NCI-H345 treated with DMSO at 0.1 percent for 48 hours (cell line): ENCODE measurements at regions not wholly inside any gene's neighbourhood (a gene's known extent, or its start where the extent isn't known, plus 50 kb on each side); places are given as distances from the start of the nearest gene placed in this dataset.

Experiments
- DNase-seq: peaks from one replicate; lab custom pipeline; 2025; ENCODE audit not compliant: unreplicated experiment; lab: John Stamatoyannopoulos, UW

DNA sequence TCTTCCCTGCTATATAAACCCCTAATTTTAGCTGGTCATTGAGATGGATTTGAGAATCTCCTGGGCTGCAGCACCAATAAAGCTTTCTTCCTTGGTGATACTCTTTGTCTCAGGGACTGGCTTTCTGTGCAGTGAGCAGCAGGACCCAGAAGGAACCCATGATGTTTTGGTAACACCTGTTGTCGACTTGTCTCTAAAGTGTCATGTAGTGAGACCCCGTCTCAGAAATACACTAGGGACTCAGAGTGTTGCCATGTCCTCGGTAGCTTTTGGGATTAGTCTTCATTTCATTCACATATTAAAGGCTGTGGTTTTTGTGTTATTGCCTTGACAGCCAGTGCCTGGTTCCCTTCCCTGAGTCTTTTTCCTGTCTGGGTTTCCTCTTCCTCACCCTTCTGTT is 1078.7 kb downstream of the TBC1D22A start:
- no peak for DNase-seq

DNA sequence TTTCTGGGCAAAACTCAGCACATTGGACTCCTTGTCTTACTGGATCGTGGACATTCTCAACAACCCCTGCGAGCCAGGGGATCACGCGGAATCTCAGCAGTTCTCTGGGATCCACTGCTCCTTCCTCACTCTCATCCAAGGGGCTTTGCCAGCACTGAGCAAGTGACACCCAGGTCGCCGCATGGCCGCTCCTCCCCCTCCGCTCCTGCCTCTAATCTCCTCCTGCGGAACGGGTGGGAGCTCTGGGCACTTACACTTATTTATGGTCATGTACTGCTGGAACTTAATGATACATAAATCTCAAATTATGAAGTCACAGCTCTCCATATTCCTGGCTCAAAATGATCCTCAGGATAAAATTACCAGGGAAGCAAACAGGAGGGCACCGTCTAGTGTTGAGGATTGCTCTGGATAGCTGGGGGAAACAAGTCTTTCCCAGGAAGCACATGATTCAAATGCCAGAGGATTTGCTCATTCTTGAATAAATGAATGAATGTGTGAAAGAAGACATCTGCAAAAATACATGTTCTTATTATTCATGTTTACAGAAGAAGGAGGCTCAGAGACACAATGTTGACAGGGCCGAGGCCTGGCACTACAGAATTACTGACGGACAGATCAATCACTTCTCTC is 1077.3 kb downstream of the TBC1D22A start:
- no peak for DNase-seq

GRCh38 chr22:47837703-47838102 is 1075.3 kb downstream of the TBC1D22A start:
- DNase-seq = no peak

DNA sequence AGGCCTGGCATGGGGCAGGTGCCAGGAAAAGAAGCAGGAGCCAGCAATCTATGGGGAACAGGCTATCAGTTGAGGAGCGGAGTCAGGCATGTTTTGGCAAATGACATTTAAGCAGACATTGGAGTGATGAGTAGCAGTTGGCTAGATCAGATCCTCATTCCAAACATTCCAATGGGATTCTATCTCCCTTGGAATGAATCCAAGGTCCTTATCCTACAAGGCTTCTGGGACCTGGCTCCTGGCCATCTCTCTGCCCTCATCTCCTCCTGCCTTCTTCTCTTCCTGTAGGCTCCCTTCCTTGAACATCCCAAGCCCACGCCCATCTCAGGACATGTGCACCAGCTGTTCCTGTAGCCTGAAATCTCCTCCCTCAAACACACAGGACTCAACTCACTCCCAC is 1074.5 kb downstream of the TBC1D22A start:
- no peak for DNase-seq

DNA sequence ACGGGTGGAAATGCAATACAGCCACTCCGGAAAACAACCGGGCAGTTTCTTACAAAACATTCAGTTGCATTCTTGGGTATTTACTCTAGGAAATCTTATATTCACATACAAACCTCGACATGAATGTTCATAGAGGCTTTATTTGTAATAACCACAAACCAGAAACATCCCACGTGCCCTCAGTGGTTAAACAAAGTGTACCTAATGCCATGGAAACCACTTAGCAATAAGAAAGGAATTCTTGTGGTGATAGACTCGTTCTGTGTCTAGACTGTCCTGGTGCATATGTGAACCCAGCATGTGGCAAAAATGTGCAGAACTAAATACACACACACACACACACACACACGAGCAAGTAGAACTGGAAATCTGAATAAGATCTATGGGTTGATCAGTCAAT is 1073.3 kb downstream of the TBC1D22A start:
- DNase-seq = no peak

- DNase-seq = no peak
Observed at GRCh38 chr22:47826016-47826415, 1063.6 kb downstream of the TBC1D22A start.

GRCh38 chr22:47822422-47822821 is 1060.0 kb downstream of the TBC1D22A start:
- no peak for DNase-seq

DNA sequence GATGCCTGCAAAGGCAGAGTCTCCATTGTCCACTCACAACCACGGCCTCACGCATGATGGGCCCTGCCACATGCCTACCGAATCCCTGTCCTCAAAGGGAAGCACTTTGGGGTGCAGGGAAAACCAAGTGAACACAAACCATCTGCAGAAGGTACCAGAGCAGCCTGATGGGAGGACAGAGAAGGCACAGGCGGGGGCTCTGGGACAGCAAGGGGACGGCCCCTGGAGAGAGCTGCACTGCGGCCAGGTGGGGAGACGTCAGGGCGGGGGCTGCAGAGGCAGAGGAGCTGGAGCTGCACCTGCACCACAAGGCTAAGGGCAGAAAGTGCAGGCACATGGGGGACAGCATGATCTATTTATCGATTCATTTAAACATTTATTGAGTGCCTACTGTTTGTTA is 1056.0 kb downstream of the TBC1D22A start:
- no peak for DNase-seq

GRCh38 chr22:47817380-47817779 is 1054.9 kb downstream of the TBC1D22A start:
- DNase-seq = no peak

- DNase-seq = no peak
Observed at GRCh38 chr22:47816863-47817210, 1054.4 kb downstream of the TBC1D22A start.

DNA sequence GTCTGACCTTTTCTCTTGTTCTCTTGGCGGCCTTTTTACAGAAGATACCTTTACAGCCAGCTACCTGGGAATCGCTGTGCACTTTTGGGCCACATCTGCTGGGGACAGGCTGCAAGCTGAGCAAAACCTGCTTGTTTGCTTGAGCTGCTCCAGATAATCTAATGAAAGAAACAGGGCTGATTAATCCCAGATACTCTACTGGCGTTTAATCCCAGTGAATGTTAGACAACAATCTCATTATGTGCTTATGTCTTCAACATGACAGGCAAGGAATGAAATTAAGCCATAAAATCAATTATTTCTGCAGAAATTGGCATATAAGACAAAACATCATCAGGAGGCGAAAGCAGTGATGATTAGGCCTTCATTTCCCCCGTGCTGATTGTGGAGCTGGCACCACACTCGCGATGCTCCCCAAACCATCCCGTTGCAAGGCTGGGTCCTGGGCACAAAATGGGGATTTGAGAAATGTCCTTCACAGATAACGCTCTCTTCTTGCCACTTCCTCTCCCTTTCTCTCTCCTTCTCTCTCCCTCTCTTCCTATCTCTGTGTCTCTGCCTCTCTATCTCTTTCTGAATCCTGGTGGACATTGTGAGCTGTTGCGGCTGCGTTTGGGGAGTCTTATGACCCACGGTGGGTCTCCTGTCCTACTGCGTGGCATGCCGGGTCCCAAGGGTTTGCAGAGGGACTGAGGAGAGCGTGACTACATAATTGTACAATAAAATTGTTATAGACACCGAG is 1053.8 kb downstream of the TBC1D22A start:
- DNase-seq = no peak

DNA sequence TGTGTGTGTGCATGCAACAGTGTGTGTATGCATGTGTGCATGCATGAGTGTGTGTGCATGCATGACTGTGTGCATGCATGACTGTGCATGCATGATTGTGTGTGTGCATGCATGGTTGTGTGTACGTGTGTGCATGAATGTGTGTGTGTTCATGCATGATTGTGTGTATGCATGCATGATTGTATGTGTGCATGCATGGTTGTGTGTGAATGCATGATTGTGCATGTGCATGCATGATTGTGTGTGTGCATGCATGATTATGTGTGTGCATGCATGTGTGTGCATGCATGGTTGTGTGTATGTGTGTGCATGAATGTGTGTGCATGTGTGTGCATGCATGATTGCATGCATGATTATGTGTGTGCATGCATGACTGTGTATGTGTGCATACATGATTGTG is 1052.0 kb downstream of the TBC1D22A start:
- DNase-seq = no peak

DNA sequence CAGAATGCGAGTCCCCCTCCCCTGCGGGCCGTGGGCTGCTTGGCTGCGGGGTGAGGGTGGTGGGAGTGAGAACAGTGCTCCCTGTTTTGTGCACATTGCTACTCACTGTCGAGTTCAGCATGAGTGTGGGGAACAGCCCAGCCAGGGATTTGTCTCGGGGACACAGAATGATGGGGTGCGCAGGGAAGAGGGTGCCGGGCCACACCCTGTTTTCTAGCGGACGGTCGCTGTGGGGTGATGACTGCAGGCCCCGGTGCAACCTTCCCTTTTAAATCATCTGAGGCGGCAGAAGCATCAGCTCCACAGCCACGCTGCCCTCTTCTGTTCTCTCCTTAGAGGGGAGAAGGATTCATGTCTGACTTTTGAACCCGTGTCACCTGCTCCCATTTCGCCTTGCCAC is 1051.2 kb downstream of the TBC1D22A start:
- DNase-seq = no peak

DNA sequence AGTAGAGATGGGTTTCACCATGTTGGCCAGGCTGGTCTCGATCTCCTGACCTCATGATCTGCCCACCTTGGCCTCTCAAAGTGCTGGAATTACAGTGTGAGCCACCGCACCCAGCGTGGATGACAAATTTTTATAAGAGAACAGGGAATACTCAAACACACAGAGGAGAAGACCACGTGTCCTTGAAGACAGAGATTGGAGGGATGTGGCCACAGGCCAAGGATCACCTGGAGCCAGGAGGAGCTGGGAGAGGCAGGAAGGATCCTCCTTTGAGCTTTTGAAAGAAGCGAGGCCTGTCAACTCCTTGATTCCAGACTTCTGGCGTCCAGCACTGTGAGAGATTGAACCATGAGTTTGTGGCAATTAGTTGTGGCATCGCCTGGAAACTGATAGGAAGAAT is 1049.5 kb downstream of the TBC1D22A start:
- DNase-seq = no peak

DNA sequence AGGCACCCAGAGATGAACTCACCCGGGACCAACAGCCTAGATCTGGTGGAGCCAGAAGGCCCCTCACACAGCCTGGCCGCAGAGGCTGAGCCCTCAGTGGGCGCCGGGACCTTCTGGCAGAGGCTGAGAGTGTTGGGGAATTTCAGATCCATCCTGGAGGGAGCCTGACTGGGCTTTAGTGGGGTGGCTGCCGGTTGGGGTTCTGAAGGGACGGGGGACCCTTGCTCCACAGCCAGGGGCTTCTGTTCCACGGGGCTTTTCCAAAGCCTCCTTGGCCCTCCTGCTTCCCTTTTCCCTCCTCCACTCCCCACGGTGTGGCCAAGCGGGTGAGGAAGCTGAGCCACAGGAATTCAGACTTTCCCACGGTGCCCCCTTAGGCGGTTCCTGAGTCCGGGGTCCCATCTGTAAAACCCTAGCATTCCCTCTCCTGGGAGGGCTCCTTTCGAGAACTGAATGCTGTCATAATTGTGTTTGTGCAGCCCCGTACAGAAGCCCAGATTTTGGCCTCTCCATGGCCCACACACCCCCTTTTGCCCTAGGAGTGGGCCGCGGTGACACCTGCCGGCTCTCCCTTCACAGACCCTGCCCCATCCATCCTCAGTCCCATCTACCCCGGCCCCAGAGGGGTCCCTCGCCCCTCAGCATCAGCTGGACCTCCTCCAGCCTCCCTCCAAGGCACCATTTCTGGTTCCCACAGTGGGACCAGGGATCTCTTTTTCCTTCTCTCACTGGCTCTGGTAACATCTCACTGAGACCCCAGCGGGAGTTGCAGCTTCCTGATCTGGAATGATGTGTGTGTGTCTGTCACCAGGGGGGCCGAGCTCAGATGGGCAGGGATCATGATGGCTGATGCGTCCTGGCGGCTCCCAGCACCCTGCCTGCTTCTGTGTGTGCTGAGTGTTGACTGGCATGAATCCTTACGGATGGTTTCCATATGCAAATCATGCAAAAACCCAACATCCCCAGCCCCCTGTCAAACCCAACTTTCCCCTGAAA is 1048.4 kb downstream of the TBC1D22A start:
- no peak for DNase-seq

DNA sequence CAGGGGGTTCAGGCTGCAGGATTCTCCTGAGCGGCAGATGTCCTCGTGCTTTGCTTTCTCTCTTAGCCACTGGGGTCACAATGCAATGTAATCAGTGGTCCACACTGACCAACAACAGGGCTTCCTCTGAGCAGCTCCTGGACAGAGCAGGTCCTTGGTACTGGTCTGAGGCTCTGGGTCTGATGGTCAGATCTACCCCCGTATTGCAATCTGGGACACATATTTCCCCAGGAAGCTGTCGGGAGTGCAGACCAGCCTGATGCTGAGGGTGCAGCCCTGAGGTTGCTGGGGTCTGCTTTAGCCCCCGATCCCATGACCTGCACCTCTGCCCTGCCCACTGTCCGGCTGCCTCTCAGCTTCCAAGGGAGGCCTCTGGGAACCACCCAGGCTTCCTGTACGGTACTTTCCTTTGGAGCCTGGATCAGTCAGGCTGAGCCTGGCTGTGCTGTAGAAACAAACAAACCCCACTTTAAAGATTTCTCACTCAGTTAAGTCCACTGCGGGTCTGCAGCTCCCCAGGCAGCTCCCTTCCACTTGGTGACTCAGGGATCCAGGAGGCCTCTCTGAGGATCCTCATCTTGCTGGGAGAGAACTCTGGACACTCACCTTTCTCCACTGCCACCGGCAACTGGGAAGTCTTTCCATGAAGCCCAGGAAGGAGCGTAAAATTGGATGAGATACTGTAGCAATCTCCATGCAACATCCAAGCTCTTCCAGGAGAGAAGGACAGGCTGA is 1046.6 kb downstream of the TBC1D22A start:
- DNase-seq = no peak

DNA sequence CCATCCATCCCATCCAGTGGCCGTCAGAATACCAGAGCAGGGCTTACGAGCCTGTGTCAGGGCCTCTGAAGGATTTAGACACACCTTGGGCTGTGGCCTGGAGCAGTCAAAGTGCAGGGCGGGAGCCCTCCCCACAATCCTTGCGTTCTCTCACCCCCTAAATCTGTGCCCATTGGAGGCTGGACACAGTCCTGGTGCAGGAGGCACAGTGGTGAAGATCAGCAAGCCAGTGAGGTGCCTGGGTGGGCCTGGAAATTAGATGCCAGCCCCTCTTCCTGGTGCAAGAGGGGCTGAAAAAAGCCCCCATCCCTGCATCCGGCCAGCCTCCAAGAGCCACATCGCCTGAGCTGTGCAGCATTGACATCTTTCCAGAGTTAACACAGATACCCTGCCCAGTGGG is 1045.8 kb downstream of the TBC1D22A start:
- DNase-seq = no peak

DNA sequence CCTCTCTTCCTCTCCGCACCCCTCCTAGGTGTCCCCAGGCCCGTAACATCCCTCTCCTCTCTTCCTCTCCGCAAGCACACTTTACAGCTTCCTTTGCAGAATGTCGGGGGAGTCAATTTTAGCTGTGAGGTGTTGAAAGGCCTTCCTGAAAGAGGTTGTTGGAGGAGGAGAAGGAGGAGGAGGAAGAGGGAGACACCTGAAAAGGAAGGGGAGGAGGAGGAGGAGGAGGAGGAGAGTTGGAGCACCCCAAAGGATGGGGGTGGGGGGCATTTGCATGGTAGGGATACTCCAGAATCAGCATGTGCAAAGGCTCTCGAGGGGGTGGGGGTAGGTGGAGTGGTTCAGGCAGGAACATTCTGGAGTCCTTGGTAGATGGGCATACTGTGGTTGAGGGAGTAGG is 1045.1 kb downstream of the TBC1D22A start:
- DNase-seq = no peak

- no peak for DNase-seq
Observed at GRCh38 chr22:47806894-47807293, 1044.4 kb downstream of the TBC1D22A start.

DNA sequence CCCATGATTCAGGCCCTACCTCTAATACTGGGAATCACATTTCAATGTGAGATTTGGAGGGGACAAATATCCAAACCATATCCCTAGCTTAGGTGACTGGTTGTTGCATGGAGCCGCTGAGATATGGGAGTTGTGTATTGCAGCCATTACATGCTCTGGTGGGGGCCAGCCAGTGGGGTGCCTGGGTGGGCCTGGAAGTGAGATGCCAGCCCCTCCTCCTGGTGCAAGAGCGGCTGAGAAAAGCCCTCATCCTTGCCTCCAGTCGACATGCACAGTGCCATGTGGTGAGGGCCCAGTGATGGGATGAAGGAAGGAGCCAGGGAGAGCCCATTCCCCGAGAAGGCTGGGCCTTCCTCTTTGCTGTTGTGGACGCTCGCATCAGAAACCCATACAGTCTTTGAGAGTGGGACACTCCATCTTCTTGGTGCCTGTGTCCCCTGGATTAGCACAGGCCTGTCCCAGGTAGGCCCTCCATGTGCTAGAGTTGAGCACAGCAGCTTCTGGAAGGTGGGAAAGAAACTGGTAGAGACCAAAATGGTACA is 1043.0 kb downstream of the TBC1D22A start:
- no peak for DNase-seq

DNA sequence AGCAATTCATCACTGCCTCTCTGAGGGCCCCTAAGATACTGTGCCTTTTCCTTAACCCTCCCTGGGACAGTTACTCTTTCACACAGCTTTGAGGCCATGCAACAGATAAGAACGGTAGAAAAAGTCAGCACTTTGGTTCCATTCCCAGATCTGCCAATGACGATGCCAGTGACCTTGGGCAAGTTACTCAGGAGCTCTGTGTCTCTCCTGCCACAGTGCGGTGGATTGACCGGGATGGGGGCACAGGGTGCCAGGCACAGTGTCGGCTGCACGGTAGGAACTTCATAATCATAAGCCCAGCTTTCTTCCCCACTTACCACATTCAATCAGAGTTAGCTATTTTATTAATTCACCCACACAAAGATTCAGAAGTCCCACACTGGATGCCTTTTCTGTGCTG is 1041.8 kb downstream of the TBC1D22A start:
- DNase-seq = no peak
